Nephron progenitor cell (in vitro differentiated cells): ENCODE measurements at regions not wholly inside any gene's neighbourhood (a gene's known extent, or its start where the extent isn't known, plus 50 kb on each side); places are given as distances from the start of the nearest gene placed in this dataset.
A peak's percentile ranks its signal among the peaks of the same experiment; 100 is the strongest.

Experiments used
- DNase-seq: peaks from one replicate; pipeline ENCODE4 v3.0.0; 2021
- H3K27ac Mint-ChIP-seq: 2 replicates; pipeline ENCODE4 v1.8.0; 2021; ENCODE audit warnings: mild to moderate bottlenecking, moderate library complexity, mixed read lengths
- H3K27me3 Mint-ChIP-seq: 2 replicates; pipeline ENCODE4 v1.8.0; 2021; ENCODE audit warnings: mild to moderate bottlenecking, low read depth, mixed read lengths; ENCODE audit not compliant: poor library complexity
- H3K36me3 Mint-ChIP-seq: 2 replicates; pipeline ENCODE4 v1.8.0; 2021; ENCODE audit warnings: low read depth, mixed read lengths
- H3K4me1 Mint-ChIP-seq: 2 replicates; pipeline ENCODE4 v1.8.0; 2021; ENCODE audit warnings: mixed read lengths
- H3K4me3 Mint-ChIP-seq: 2 replicates; pipeline ENCODE4 v1.8.0; 2021; ENCODE audit warnings: mild to moderate bottlenecking, moderate library complexity, mixed read lengths
- H3K9me3 Mint-ChIP-seq: 2 replicates; pipeline ENCODE4 v1.8.0; 2021; ENCODE audit warnings: mild to moderate bottlenecking, moderate library complexity, mixed read lengths
- CTCF ChIP-seq: fragments of 200-600 bp; sonication (generic); IDR thresholded peaks from 2 replicates; pipeline ENCODE4 v1.5.0; 2021; ENCODE audit warnings: antibody characterized with exemption

- H3K4me3 Mint-ChIP-seq = no peak overlapping the region
- H3K4me1 Mint-ChIP-seq = peaks cover 57% of the 10 kb centered on the region
- no peak overlapping the region for H3K27ac Mint-ChIP-seq
- no peaks in the 10 kb centered on the region for H3K9me3 Mint-ChIP-seq
- H3K36me3 Mint-ChIP-seq = no peaks in the 10 kb centered on the region
- H3K27me3 Mint-ChIP-seq = peaks cover 59% of the 10 kb centered on the region
- no peak for DNase-seq
- TF ChIP-seq CTCF = no peak
Observed at GRCh38 chr1:38565020-38565491, 294.5 kb downstream of the RRAGC start.

DNA sequence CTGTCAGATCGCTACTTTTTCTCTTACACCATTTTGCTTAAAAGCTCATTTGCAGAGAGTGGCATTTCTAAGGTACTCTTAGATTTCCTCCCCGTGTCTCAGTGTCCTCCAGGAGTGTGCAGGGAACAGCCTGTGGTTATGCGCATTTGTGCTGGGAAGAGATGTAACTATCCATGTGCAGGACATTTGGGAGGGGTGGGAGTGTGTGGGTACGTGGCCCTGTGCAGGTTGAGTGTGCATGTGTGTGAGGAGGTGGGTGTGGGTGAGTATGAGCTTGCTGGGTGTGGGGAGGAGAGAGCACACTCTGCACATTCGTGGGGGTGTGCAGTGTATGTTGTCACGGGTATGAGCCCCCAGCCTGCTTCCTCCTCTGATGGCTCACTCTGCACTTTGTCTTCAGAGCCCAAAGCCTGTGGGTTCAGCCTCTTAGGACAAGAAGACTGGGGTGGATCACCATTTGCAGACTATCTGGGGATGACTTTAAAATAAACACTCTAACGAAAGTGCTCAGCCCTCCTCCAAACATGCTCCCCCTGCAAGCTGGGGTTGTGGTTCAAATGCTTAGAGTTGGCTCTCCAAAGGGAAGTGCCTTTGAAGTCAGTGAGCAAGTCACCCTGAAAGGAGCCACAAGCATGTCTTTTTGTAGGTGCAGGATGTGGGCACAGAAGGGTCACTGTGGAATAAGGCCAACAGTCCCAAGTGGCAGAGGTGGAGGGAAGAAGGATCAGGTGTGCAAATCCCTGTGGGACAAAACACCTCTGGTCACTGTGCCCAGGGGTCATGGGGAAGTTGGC, 295.4 kb downstream of the RRAGC start:
- Mint-ChIP-seq H3K9me3 (no peaks in the 10 kb centered on the region), H3K4me1 (peaks cover 57% of the 10 kb centered on the region), H3K4me3 (no peak overlapping the region), H3K27ac (no peak overlapping the region), H3K27me3 (peaks cover 50% of the 10 kb centered on the region), H3K36me3 (no peaks in the 10 kb centered on the region)
- TF ChIP-seq CTCF = no peak
- DNase-seq = no peak

DNA sequence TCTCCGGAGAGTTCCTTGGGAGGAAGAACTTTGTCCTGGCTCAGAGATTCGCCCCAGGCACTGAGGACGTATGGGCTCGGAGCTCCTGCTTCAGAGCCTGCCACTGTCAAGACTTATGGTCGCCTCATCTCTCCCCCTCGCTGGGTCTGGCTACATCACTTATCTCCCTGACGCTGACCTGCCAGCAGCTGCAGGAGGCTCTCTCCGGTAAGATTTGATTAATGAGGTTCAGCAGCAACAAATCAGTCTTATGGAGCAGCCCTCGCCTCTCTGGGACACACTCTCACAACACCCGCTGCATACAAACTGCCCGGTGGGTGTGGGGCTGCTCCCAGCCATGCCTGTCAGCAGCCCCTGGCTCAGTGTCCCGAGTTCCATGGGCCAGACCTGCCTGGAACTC, 297.8 kb downstream of the RRAGC start:
- no peak for TF ChIP-seq CTCF
- Mint-ChIP-seq H3K4me3 (peak overlapping the region; percentile 56), H3K27me3 (peaks cover 49% of the 10 kb centered on the region), H3K4me1 (peaks cover 75% of the 10 kb centered on the region), H3K36me3 (no peaks in the 10 kb centered on the region), H3K27ac (peak overlapping the region; percentile 36), H3K9me3 (no peaks in the 10 kb centered on the region)
- DNase-seq = peak; percentile 43

DNA sequence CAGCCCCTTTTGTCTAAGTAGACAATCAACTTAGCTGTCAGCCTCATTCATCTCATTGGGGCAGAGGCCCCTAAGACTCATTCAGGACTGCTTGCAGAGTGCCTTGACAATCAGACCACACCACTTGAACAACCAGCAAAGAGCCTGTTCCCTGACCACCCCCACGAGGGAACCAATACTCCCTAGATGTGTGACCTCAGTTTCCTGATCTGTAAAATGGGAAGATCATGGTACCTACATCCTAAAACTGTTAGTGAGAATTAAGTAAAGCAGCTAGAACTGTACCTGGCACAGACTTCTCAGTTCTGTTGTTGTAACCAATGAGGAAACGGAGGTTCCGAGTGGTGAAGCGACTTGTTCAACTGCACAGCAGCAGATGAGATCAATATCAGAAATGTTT, 298.5 kb downstream of the RRAGC start:
- Mint-ChIP-seq H3K4me3 (no peak overlapping the region), H3K36me3 (no peaks in the 10 kb centered on the region), H3K27me3 (peaks cover 48% of the 10 kb centered on the region), H3K4me1 (peaks cover 80% of the 10 kb centered on the region), H3K9me3 (no peaks in the 10 kb centered on the region), H3K27ac (no peak overlapping the region)
- DNase-seq = no peak
- no peak for TF ChIP-seq CTCF

DNA sequence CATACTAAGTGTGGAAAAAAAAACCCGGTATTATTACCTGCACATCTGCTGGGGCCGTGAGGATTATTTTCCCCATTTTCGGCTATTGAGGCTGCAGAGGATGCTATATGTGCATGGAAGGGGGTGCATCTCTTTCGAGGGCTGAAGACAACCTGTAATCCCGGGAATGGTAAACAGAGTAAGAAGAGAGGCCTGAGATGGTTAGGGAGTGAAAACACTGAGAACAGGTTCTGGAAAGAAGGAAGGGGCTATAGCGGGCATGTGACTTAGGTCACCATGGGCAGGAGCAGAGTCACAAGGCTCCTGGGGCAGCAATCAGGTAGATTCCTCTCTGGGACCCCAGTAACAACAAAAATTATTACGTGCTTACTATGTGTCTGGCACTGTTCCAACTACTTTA, 299.1 kb downstream of the RRAGC start:
- Mint-ChIP-seq H3K27ac (no peak overlapping the region), H3K36me3 (no peaks in the 10 kb centered on the region), H3K4me3 (peak overlapping the region; percentile 76), H3K4me1 (peaks cover 86% of the 10 kb centered on the region), H3K27me3 (peaks cover 44% of the 10 kb centered on the region), H3K9me3 (no peaks in the 10 kb centered on the region)
- no peak for TF ChIP-seq CTCF
- DNase-seq = no peak
